ENCODE measurements at regions not wholly inside any gene's neighbourhood (a gene's known extent, or its start where the extent isn't known, plus 50 kb on each side); places are given as distances from the start of the nearest gene placed in this dataset.

DNA sequence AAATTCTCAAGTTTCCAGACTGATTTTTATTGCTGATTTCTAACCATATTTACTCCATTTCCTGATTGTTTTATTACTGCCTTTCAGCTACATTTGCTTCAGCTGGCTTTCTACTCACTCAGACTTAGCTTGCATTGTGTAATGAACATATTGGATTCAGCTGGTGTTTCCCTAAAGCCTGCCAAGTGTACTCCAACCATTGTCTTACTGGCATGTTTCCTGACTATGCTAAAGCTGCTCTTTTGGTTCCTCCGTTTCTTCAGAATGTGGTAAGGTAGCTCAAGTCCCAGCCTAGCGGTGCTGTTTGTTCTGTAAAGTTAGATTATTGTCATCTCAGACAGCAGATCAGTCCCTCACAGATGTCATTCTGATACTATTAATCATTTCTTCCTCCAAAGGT, 53.1 kb upstream of the GLRA2 start:
- H3K27me3 ChIP-seq (ENCODE audit: insufficient read depth, poor library complexity, severe bottlenecking), result no peaks in the 10 kb centered on the region

DNA sequence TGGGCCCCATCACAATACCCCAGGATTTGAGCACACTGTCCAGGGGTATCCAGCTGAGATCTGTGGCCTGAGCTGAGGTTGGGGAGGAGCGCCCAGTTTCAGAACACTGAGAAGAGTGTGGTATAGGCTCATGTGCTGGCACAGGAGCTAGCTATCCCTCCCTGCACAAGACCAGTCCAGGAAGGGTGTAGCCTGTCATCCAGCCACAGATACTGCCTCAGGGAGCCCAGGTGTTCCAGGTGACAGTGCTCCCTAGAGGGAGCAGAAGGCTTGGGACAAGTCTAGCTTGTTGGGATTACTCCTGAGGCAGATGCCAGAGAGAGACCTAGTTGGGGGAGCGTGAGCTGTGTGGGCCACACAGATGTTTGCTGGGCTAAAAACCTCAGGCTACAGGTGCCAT, 79.6 kb upstream of the GLRA2 start:
- no peak for DNase-seq (ENCODE audit: low read depth in 1 of 2, low spot score in 1 of 2)
- no peak for TF ChIP-seq GABPA (IDR thresholded peaks at IDR 0.05; ENCODE audit: low read depth)
- TF ChIP-seq, protein P1, sequence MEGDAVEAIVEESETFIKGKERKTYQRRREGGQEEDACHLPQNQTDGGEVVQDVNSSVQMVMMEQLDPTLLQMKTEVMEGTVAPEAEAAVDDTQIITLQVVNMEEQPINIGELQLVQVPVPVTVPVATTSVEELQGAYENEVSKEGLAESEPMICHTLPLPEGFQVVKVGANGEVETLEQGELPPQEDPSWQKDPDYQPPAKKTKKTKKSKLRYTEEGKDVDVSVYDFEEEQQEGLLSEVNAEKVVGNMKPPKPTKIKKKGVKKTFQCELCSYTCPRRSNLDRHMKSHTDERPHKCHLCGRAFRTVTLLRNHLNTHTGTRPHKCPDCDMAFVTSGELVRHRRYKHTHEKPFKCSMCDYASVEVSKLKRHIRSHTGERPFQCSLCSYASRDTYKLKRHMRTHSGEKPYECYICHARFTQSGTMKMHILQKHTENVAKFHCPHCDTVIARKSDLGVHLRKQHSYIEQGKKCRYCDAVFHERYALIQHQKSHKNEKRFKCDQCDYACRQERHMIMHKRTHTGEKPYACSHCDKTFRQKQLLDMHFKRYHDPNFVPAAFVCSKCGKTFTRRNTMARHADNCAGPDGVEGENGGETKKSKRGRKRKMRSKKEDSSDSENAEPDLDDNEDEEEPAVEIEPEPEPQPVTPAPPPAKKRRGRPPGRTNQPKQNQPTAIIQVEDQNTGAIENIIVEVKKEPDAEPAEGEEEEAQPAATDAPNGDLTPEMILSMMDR (IDR thresholded peaks at IDR 0.05; ENCODE audit: insufficient read depth, low read length), result no peak
- TF ChIP-seq, protein P2, sequence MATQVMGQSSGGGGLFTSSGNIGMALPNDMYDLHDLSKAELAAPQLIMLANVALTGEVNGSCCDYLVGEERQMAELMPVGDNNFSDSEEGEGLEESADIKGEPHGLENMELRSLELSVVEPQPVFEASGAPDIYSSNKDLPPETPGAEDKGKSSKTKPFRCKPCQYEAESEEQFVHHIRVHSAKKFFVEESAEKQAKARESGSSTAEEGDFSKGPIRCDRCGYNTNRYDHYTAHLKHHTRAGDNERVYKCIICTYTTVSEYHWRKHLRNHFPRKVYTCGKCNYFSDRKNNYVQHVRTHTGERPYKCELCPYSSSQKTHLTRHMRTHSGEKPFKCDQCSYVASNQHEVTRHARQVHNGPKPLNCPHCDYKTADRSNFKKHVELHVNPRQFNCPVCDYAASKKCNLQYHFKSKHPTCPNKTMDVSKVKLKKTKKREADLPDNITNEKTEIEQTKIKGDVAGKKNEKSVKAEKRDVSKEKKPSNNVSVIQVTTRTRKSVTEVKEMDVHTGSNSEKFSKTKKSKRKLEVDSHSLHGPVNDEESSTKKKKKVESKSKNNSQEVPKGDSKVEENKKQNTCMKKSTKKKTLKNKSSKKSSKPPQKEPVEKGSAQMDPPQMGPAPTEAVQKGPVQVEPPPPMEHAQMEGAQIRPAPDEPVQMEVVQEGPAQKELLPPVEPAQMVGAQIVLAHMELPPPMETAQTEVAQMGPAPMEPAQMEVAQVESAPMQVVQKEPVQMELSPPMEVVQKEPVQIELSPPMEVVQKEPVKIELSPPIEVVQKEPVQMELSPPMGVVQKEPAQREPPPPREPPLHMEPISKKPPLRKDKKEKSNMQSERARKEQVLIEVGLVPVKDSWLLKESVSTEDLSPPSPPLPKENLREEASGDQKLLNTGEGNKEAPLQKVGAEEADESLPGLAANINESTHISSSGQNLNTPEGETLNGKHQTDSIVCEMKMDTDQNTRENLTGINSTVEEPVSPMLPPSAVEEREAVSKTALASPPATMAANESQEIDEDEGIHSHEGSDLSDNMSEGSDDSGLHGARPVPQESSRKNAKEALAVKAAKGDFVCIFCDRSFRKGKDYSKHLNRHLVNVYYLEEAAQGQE (IDR thresholded peaks at IDR 0.05; ENCODE audit: insufficient replicate concordance, low read depth), result no peak
- TF ChIP-seq POLR2AphosphoS5 (IDR thresholded peaks at IDR 0.05; ENCODE audit: low read depth), result no peak
- no peak for TF ChIP-seq SPI1 (IDR thresholded peaks at IDR 0.05; ENCODE audit: borderline replicate concordance, low read depth)
- H3K27me3 ChIP-seq (ENCODE audit: insufficient read depth, poor library complexity, severe bottlenecking), result no peaks in the 10 kb centered on the region
- H3K4me3 ChIP-seq (replicated peaks; ENCODE audit: insufficient read depth, low read length), result no peak overlapping the region
- no peak overlapping the region for H3K27ac ChIP-seq (replicated peaks)

More for the DNA sequence above, 53.1 kb upstream of the GLRA2 start:
- H3K27ac ChIP-seq (replicated peaks), result no peak overlapping the region
- no peak overlapping the region for H3K4me3 ChIP-seq (replicated peaks; ENCODE audit: insufficient read depth, low read length)
- TF ChIP-seq, protein P1 (IDR thresholded peaks at IDR 0.05; ENCODE audit: insufficient read depth, low read length), result no peak
- TF ChIP-seq SPI1 (IDR thresholded peaks at IDR 0.05; ENCODE audit: borderline replicate concordance, low read depth) (no peak), GABPA (IDR thresholded peaks at IDR 0.05; ENCODE audit: low read depth) (no peak), POLR2AphosphoS5 (IDR thresholded peaks at IDR 0.05; ENCODE audit: low read depth) (no peak)
- DNase-seq (ENCODE audit: low read depth in 1 of 2, low spot score in 1 of 2), result no peak

DNA sequence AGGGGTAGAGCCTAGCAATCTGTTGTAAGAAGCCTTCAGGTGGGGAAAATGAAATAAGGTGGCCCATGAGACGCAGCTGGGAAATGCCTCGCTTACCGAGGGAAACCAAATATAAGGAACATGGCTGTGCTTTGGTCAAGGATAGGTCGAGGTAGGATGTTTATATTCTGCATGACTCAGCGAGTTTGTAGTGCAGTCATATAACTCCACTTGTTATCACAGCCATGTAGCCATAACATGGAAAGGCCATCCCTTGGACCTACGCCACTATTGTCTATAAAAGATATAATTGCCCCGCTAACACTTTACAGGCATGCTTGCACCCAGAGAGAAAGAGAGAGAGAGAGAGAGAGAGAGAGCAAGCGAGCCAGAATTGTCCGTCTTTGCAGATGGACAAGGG, 80.9 kb upstream of the GLRA2 start:
- Histone ChIP-seq H3K27me3 (ENCODE audit: insufficient read depth, poor library complexity, severe bottlenecking) (no peaks in the 10 kb centered on the region), H3K4me3 (replicated peaks; ENCODE audit: insufficient read depth, low read length) (no peak overlapping the region), H3K27ac (replicated peaks) (no peak overlapping the region)
- no peak for DNase-seq (ENCODE audit: low read depth in 1 of 2, low spot score in 1 of 2)
- TF ChIP-seq POLR2AphosphoS5 (IDR thresholded peaks at IDR 0.05; ENCODE audit: low read depth), result no peak
- no peak for TF ChIP-seq SPI1 (IDR thresholded peaks at IDR 0.05; ENCODE audit: borderline replicate concordance, low read depth)
- TF ChIP-seq, protein P1 (IDR thresholded peaks at IDR 0.05; ENCODE audit: insufficient read depth, low read length), result no peak
- TF ChIP-seq GABPA (IDR thresholded peaks at IDR 0.05; ENCODE audit: low read depth), result no peak
- TF ChIP-seq, protein P2 (IDR thresholded peaks at IDR 0.05; ENCODE audit: insufficient replicate concordance, low read depth), result no peak

DNA sequence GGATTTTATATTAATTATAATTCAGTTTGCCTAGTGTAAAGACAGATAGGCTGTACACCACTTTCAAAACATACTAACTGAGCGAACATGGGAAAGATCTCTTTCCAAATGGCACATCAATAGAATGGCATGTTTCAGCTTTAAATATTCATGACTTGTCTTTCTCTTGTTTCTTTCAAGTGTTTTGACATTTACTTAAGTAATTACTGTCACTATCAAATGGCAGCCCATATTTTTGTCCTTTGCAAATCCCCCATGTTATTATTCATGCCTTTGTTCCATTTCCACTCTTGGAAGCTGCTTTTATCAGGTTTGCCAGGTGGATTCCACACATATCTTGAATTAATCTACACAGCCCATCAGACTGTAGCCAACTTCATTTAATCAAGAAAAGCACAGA, 89.2 kb upstream of the GLRA2 start:
- Histone ChIP-seq H3K27ac (replicated peaks) (no peak overlapping the region), H3K27me3 (ENCODE audit: insufficient read depth, poor library complexity, severe bottlenecking) (no peaks in the 10 kb centered on the region), H3K4me3 (replicated peaks; ENCODE audit: insufficient read depth, low read length) (no peak overlapping the region)
- TF ChIP-seq GABPA (IDR thresholded peaks at IDR 0.05; ENCODE audit: low read depth) (no peak), SPI1 (IDR thresholded peaks at IDR 0.05; ENCODE audit: borderline replicate concordance, low read depth) (no peak), POLR2AphosphoS5 (IDR thresholded peaks at IDR 0.05; ENCODE audit: low read depth) (no peak)
- TF ChIP-seq, protein P2 (IDR thresholded peaks at IDR 0.05; ENCODE audit: insufficient replicate concordance, low read depth), result no peak
- TF ChIP-seq, protein P1 (IDR thresholded peaks at IDR 0.05; ENCODE audit: insufficient read depth, low read length), result no peak
- DNase-seq (ENCODE audit: low read depth in 1 of 2, low spot score in 1 of 2), result no peak
